ENCODE measurements at regions not wholly inside any gene's neighbourhood (a gene's known extent, or its start where the extent isn't known, plus 50 kb on each side); places are given as distances from the start of the nearest gene placed in this dataset.

- no peak for DNase-seq
Observed at GRCh38 chr1:87733386-87733785, 404.7 kb downstream of the LMO4 start.

- no peak for DNase-seq
Observed at GRCh38 chr1:87735750-87736149, 407.1 kb downstream of the LMO4 start.

- no peak for DNase-seq
Observed at GRCh38 chr1:87739141-87739540, 410.5 kb downstream of the LMO4 start.

GRCh38 chr1:87739704-87740103 is 411.0 kb downstream of the LMO4 start:
- DNase-seq = no peak

- no peak for DNase-seq
Observed at GRCh38 chr1:87743256-87743655, 414.6 kb downstream of the LMO4 start.

- DNase-seq = no peak
Observed at GRCh38 chr1:87744056-87744455, 415.4 kb downstream of the LMO4 start.

GRCh38 chr1:87744763-87745162 is 416.1 kb downstream of the LMO4 start:
- DNase-seq = no peak

GRCh38 chr1:87753366-87753765 is 424.7 kb downstream of the LMO4 start:
- DNase-seq = no peak

- DNase-seq = no peak
Observed at GRCh38 chr1:87754139-87754538, 425.5 kb downstream of the LMO4 start.

- DNase-seq = no peak
Observed at GRCh38 chr1:87757676-87758075, 429.0 kb downstream of the LMO4 start.

GRCh38 chr1:87759421-87760087 is 430.9 kb downstream of the LMO4 start:
- DNase-seq = no peak

- no peak for DNase-seq
Observed at GRCh38 chr1:87760155-87760554, 431.5 kb downstream of the LMO4 start.

- DNase-seq = no peak
Observed at GRCh38 chr1:87760654-87761053, 432.0 kb downstream of the LMO4 start.

- DNase-seq = no peak
Observed at GRCh38 chr1:87763483-87763882, 434.8 kb downstream of the LMO4 start.

GRCh38 chr1:87765057-87765680 is 436.5 kb downstream of the LMO4 start:
- no peak for DNase-seq

GRCh38 chr1:87765681-87766070 is 437.0 kb downstream of the LMO4 start:
- no peak for DNase-seq

- no peak for DNase-seq
Observed at GRCh38 chr1:87766737-87767136, 438.1 kb downstream of the LMO4 start.

- no peak for DNase-seq
Observed at GRCh38 chr1:87778896-87779295, 450.2 kb downstream of the LMO4 start.

- DNase-seq = no peak
Observed at GRCh38 chr1:87781554-87781953, 452.9 kb downstream of the LMO4 start.

GRCh38 chr1:87783315-87783714 is 454.6 kb downstream of the LMO4 start:
- no peak for DNase-seq

- no peak for DNase-seq
Observed at GRCh38 chr1:87785386-87785785, 456.7 kb downstream of the LMO4 start.

GRCh38 chr1:87786229-87786628 is 457.5 kb downstream of the LMO4 start:
- DNase-seq = no peak

- no peak for DNase-seq
Observed at GRCh38 chr1:87786861-87787545, 458.3 kb downstream of the LMO4 start.

GRCh38 chr1:87787551-87787950 is 458.9 kb downstream of the LMO4 start:
- no peak for DNase-seq
